ENCODE measurements at regions not wholly inside any gene's neighbourhood (a gene's known extent, or its start where the extent isn't known, plus 50 kb on each side); places are given as distances from the start of the nearest gene placed in this dataset.

DNA sequence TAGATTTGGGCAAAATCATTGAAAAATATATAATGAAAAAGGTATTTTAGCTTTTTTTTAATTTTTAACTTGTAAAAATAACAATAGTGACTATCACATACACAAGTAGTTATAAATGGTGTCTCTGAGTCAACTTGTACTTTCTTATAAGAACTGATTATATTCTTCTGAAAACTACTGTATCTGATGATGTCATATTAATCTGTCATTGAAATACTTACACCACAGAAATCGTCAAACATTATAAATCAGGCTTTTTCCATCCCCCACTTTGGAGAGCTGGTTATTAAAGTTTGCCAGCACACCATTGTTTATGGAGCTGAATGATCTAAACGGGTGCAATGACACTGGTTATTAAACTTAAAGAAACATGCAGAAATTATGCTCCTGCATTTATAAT lies 1259.6 kb upstream of the CNTN5 start:
- no peaks in the 10 kb centered on the region for H3K79me2 ChIP-seq (ENCODE audit: control insufficient read depth, insufficient read depth, low read length)
- FAIRE-seq (no peak), DNase-seq (ENCODE audit: low read depth, low spot score) (no peak)
- no peak overlapping the region for H3K27ac ChIP-seq (ENCODE audit: control insufficient read depth, insufficient read depth, low read length)
- no peaks in the 10 kb centered on the region for H3K36me3 ChIP-seq (ENCODE audit: control insufficient read depth in 2 of 2, extremely low read depth in 1 of 2, insufficient read depth in 2 of 2, low read length in 2 of 2)
- H3K4me1 ChIP-seq (ENCODE audit: control insufficient read depth, extremely low read depth, insufficient read depth, low read length) = no peaks in the 10 kb centered on the region
- no peak for TF ChIP-seq EZH2 (IDR thresholded peaks at IDR 0.05; ENCODE audit: low read length)
- TF ChIP-seq, protein P1, sequence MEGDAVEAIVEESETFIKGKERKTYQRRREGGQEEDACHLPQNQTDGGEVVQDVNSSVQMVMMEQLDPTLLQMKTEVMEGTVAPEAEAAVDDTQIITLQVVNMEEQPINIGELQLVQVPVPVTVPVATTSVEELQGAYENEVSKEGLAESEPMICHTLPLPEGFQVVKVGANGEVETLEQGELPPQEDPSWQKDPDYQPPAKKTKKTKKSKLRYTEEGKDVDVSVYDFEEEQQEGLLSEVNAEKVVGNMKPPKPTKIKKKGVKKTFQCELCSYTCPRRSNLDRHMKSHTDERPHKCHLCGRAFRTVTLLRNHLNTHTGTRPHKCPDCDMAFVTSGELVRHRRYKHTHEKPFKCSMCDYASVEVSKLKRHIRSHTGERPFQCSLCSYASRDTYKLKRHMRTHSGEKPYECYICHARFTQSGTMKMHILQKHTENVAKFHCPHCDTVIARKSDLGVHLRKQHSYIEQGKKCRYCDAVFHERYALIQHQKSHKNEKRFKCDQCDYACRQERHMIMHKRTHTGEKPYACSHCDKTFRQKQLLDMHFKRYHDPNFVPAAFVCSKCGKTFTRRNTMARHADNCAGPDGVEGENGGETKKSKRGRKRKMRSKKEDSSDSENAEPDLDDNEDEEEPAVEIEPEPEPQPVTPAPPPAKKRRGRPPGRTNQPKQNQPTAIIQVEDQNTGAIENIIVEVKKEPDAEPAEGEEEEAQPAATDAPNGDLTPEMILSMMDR (optimal IDR thresholded peaks at IDR 0.05 in 1 of 3, IDR thresholded peaks at IDR 0.05 in 1 of 3, conservative IDR thresholded peaks at IDR 0.05 in 1 of 3; ENCODE audit: extremely low read depth in 1 of 3, insufficient read depth in 2 of 3, low read length in 3 of 3) = no peak
- H4K20me1 ChIP-seq (ENCODE audit: control insufficient read depth, extremely low read depth, insufficient read depth, low read length) = no peaks in the 10 kb centered on the region
- no peak overlapping the region for H3K9ac ChIP-seq (ENCODE audit: control insufficient read depth, extremely low read depth, insufficient read depth, low read length)
- no peak overlapping the region for H3K4me2 ChIP-seq (ENCODE audit: control insufficient read depth, extremely low read depth, insufficient read depth, low read depth, low read length)
- H3K27me3 ChIP-seq (ENCODE audit: control insufficient read depth, extremely low read depth, insufficient read depth, low read length) = no peaks in the 10 kb centered on the region
- H3K9me1 ChIP-seq (ENCODE audit: control insufficient read depth, extremely low read depth, insufficient read depth, low read length) = no peaks in the 10 kb centered on the region
- dilution Hi-C loops (cut with MboI; ENCODE audit: extremely low pct_ligation_motif_present, low sequenced_read_pairs) = no loop called here
- no peak overlapping the region for H2AFZ ChIP-seq (ENCODE audit: control insufficient read depth, low read length)
- H3K9me3 ChIP-seq (ENCODE audit: control insufficient read depth, low read depth, low read length) = no peaks in the 10 kb centered on the region
- H3K4me3 ChIP-seq (ENCODE audit: control insufficient read depth in 2 of 3, extremely low read depth in 1 of 3, insufficient read depth in 2 of 3, low read depth in 1 of 3, low read length in 3 of 3) = no peak overlapping the region

- no peak for TF ChIP-seq EZH2 (IDR thresholded peaks at IDR 0.05; ENCODE audit: low read length)
- TF ChIP-seq, protein P1 (optimal IDR thresholded peaks at IDR 0.05 in 1 of 3, IDR thresholded peaks at IDR 0.05 in 1 of 3, conservative IDR thresholded peaks at IDR 0.05 in 1 of 3; ENCODE audit: extremely low read depth in 1 of 3, insufficient read depth in 2 of 3, low read length in 3 of 3) = no peak
- no peak for FAIRE-seq
- no peak overlapping the region for H3K4me2 ChIP-seq (ENCODE audit: control insufficient read depth, extremely low read depth, insufficient read depth, low read depth, low read length)
- no peak overlapping the region for H3K4me3 ChIP-seq (ENCODE audit: control insufficient read depth in 2 of 3, extremely low read depth in 1 of 3, insufficient read depth in 2 of 3, low read depth in 1 of 3, low read length in 3 of 3)
- H3K79me2 ChIP-seq (ENCODE audit: control insufficient read depth, insufficient read depth, low read length) = no peaks in the 10 kb centered on the region
- H4K20me1 ChIP-seq (ENCODE audit: control insufficient read depth, extremely low read depth, insufficient read depth, low read length) = no peaks in the 10 kb centered on the region
- dilution Hi-C loops (cut with MboI; ENCODE audit: extremely low pct_ligation_motif_present, low sequenced_read_pairs) = no loop called here
- no peaks in the 10 kb centered on the region for H3K4me1 ChIP-seq (ENCODE audit: control insufficient read depth, extremely low read depth, insufficient read depth, low read length)
- H3K9me3 ChIP-seq (ENCODE audit: control insufficient read depth, low read depth, low read length) = no peaks in the 10 kb centered on the region
- no peak overlapping the region for H3K27ac ChIP-seq (ENCODE audit: control insufficient read depth, insufficient read depth, low read length)
- no peak for DNase-seq (ENCODE audit: low read depth, low spot score)
- H2AFZ ChIP-seq (ENCODE audit: control insufficient read depth, low read length) = no peak overlapping the region
- H3K27me3 ChIP-seq (ENCODE audit: control insufficient read depth, extremely low read depth, insufficient read depth, low read length) = no peaks in the 10 kb centered on the region
- H3K36me3 ChIP-seq (ENCODE audit: control insufficient read depth in 2 of 2, extremely low read depth in 1 of 2, insufficient read depth in 2 of 2, low read length in 2 of 2) = no peaks in the 10 kb centered on the region
- H3K9ac ChIP-seq (ENCODE audit: control insufficient read depth, extremely low read depth, insufficient read depth, low read length) = no peak overlapping the region
- H3K9me1 ChIP-seq (ENCODE audit: control insufficient read depth, extremely low read depth, insufficient read depth, low read length) = no peaks in the 10 kb centered on the region
Measured at GRCh38 chr11:97764193-97764592, 1256.6 kb upstream of the CNTN5 start.
